ENCODE measurements at regions not wholly inside any gene's neighbourhood (a gene's known extent, or its start where the extent isn't known, plus 50 kb on each side); places are given as distances from the start of the nearest gene placed in this dataset.

DNA sequence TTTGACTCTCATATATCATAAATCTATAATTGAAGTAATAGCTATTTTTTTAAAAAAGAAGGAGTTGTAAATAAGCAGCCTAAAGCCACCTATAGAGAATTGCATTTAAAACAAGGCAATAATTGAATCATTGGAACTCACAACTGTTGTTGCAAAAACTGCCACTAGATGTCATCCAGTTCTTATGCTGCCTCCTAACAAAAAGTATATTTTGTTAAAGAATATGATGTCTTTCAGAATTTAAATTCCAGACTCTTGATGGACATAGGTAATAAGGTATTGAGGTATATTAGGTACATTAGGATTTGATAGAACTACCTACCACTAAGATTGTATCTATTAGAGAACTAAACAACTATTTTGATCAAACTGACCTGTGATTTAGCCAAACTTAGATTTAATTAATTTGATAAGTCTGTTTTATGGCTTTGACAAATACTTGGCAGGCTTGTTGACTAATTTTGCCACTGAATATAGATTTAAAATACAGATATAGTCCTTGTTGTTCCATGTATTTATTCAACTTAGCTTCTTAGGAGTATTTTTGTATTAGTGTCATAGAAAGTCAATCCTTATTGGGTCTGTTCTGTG, 401.4 kb downstream of the RPL10L start:
- CTCF ChIA-PET: no interaction called here
- DNase-seq (ENCODE audit: low read depth, low spot score): no peak
- POLR2A ChIA-PET: no interaction called here
- no peak overlapping the region for H3K4me3 ChIP-seq (ENCODE audit: low read depth, low read length)
- TF ChIP-seq, protein P1, sequence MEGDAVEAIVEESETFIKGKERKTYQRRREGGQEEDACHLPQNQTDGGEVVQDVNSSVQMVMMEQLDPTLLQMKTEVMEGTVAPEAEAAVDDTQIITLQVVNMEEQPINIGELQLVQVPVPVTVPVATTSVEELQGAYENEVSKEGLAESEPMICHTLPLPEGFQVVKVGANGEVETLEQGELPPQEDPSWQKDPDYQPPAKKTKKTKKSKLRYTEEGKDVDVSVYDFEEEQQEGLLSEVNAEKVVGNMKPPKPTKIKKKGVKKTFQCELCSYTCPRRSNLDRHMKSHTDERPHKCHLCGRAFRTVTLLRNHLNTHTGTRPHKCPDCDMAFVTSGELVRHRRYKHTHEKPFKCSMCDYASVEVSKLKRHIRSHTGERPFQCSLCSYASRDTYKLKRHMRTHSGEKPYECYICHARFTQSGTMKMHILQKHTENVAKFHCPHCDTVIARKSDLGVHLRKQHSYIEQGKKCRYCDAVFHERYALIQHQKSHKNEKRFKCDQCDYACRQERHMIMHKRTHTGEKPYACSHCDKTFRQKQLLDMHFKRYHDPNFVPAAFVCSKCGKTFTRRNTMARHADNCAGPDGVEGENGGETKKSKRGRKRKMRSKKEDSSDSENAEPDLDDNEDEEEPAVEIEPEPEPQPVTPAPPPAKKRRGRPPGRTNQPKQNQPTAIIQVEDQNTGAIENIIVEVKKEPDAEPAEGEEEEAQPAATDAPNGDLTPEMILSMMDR (IDR thresholded peaks at IDR 0.05; ENCODE audit: insufficient read depth, low read length, missing control alignments): no peak

DNA sequence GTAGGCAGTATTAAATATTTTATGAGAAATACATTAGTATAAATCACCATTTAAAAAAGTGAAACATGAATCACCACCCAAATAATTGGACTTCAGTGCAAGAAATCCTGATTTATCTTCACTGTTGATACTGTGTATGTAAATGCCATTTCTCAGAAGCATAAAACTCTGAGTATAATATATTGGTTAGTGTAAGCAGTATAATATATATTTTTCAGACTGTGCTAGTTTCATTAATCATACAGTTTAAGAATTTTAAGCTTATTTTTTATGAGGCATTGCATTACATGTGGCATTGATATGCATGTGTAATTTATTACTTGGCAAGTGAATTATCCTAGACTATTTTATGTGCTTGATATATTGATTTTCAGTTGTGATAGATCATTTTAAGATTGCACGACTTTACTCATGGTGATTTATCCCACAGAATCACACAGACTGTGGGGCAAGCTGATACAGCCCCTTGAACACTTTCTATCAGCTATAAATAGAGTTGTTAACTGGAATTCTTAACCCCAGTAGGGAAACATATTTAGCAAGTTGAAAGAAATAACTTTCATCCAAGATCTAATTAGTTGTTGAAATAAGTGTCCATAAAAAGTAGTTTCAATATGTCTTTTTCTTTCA, 403.5 kb downstream of the RPL10L start:
- TF ChIP-seq, protein P1 (IDR thresholded peaks at IDR 0.05; ENCODE audit: insufficient read depth, low read length, missing control alignments): no peak
- H3K4me3 ChIP-seq (ENCODE audit: low read depth, low read length): no peak overlapping the region
- no peak for DNase-seq (ENCODE audit: low read depth, low spot score)
- ChIA-PET CTCF (no interaction called here), POLR2A (no interaction called here)

DNA sequence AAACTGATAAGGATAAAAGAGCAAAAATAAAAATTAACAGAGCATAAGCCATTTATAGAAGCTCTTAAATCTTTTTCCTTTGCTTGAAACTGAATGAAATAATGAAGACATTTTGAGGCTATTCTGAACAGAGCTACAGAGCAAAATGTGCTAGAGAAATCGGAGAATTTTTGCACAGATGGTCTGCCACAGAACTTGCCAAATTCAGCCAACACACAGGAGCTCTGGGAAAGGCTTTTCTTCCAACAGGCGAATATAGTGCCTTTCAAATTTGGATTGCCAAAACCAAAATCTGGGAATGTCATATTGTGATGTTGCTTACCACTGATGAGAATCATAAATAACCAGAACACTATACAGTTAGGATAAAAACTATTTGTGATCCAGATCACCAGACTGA, 406.3 kb downstream of the RPL10L start:
- no peak overlapping the region for H3K4me3 ChIP-seq (ENCODE audit: low read depth, low read length)
- ChIA-PET CTCF (no interaction called here), POLR2A (no interaction called here)
- TF ChIP-seq, protein P1 (IDR thresholded peaks at IDR 0.05; ENCODE audit: insufficient read depth, low read length, missing control alignments): no peak
- DNase-seq (ENCODE audit: low read depth, low spot score): no peak

DNA sequence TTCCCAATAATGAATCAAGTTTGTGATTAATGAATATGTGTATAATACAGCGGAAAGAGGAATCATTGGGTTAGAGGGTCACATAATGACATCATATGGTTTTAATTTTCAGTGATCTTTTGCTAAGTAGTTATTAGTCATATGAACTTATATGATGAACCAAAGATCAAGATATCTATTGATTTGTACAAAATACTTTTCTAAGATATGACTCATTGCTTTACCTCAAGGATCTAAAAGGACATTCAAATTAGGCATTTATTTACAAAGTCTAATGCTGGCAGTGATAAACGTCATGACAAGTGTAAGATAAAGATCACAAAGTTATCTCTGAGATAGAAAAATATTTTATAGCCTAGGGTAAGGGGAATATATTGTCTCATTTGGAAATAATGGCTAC, 417.8 kb downstream of the RPL10L start:
- TF ChIP-seq, protein P1 (IDR thresholded peaks at IDR 0.05; ENCODE audit: insufficient read depth, low read length, missing control alignments): no peak
- H3K4me3 ChIP-seq (ENCODE audit: low read depth, low read length): no peak overlapping the region
- no peak for DNase-seq (ENCODE audit: low read depth, low spot score)
- POLR2A ChIA-PET: no interaction called here
- CTCF ChIA-PET: no interaction called here

DNA sequence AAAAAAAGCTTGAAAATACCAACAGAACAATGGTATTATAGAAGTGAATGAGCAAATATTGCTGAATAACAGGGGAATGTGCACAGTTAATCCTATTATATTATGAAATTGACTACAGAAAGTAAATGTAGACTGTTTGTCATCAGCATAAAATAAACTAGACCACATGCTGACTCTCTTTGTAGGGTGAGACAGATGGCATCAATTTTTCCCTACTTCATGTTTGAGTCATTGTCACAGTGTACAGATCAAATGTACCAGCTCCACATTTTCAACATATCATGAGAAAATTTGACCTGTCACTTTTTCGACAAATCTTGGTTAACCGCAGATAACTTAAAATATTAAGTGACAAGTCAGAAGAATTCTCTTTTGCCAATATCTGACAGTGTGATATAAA, 421.0 kb downstream of the RPL10L start:
- TF ChIP-seq, protein P1 (IDR thresholded peaks at IDR 0.05; ENCODE audit: insufficient read depth, low read length, missing control alignments): no peak
- no peak for DNase-seq (ENCODE audit: low read depth, low spot score)
- H3K4me3 ChIP-seq (ENCODE audit: low read depth, low read length): no peak overlapping the region
- ChIA-PET CTCF (no interaction called here), POLR2A (interaction anchor here (0.7 kb wide), 1 partner anchor 866 kb away, joined by 4 read pairs; no protein-coding TSS in a partner anchor)

DNA sequence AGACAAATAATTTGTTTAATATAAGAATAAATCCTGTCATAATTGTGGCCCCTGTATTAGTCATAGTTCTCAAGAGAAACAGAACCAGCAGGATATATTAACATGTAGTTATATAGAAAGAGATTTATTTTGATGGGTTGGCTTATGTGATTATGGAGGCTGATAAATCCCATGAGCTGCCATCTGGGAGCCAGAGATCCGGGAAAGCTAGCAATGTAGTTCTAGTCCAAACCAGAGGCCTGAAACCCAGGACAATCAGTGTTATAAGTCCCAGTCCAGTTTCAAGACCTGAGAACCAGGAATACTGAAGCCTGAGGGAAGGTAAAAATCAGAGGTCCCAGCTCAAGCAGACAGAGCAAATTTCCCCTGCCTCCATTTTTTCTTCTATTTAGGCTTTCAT, 435.8 kb downstream of the RPL10L start:
- ChIA-PET POLR2A (no interaction called here), CTCF (no interaction called here)
- TF ChIP-seq, protein P1 (IDR thresholded peaks at IDR 0.05; ENCODE audit: insufficient read depth, low read length, missing control alignments): no peak
- DNase-seq (ENCODE audit: low read depth, low spot score): no peak
- H3K4me3 ChIP-seq (ENCODE audit: low read depth, low read length): no peak overlapping the region

All from AG04449 (cell line).